A673 (cell line): ENCODE measurements at regions not wholly inside any gene's neighbourhood (a gene's known extent, or its start where the extent isn't known, plus 50 kb on each side); places are given as distances from the start of the nearest gene placed in this dataset.

ENCODE experiments used
- BruUV-seq: library from RNA; stranded (reverse); fragments of 400-500 nt; replicated peaks from 2 replicates; lab custom pipeline; 2021; lab: Mats Ljungman, UMichigan
- CTCF ChIA-PET: fragments of 300-600 bp; sonication (Branson Sonifier 250); formaldehyde crosslinking; loops from one replicate; lab custom pipeline; 2022; ENCODE audit warnings: antibody characterized with exemption; lab: Charles Lee
- POLR2A ChIA-PET: fragments of 300-600 bp; sonication (Branson Sonifier 250); formaldehyde crosslinking; loops from one replicate; lab custom pipeline; 2022; ENCODE audit warnings: antibody characterized with exemption; ENCODE audit not compliant: low non-redundant PET; lab: Charles Lee
- DNase-seq: peaks from one replicate; pipeline ENCODE4 v3.0.0-alpha.2; 2015; ENCODE audit warnings: low spot score
- H3K27ac ChIP-seq: fragments of 200-600 bp; sonication (generic); 2 replicates; pipeline ENCODE4 v1.5.1; 2016; ENCODE audit warnings: mixed run types, low read depth, mild to moderate bottlenecking, mixed read lengths, antibody characterized with exemption, low read length; ENCODE audit not compliant: poor library complexity, severe bottlenecking
- H3K27me3 ChIP-seq: fragments of 200-600 bp; sonication (generic); replicated peaks from 2 replicates; pipeline ENCODE4 v1.6.1; 2017; ENCODE audit warnings: mixed run types, low read depth, mild to moderate bottlenecking, mixed read lengths, antibody characterized with exemption, low read length; ENCODE audit not compliant: insufficient read depth, poor library complexity
- H3K36me3 ChIP-seq: fragments of 200-600 bp; sonication (generic); 2 replicates; pipeline ENCODE4 v1.6.1; 2016; ENCODE audit warnings: mixed run types, mild to moderate bottlenecking, mixed read lengths, antibody characterized with exemption, low read length; ENCODE audit not compliant: insufficient read depth, poor library complexity, severe bottlenecking
- H3K4me1 ChIP-seq: fragments of 200-600 bp; sonication (generic); 2 replicates; pipeline ENCODE4 v1.6.1; 2017; ENCODE audit warnings: mixed run types, mild to moderate bottlenecking, mixed read lengths, antibody characterized with exemption, low read length; ENCODE audit not compliant: insufficient read depth, poor library complexity, severe bottlenecking
- H3K4me3 ChIP-seq: fragments of 200-600 bp; sonication (generic); 2 replicates; pipeline ENCODE4 v1.5.1; 2016; ENCODE audit warnings: low read depth, mixed run types, mild to moderate bottlenecking, mixed read lengths, low read length; ENCODE audit not compliant: poor library complexity, severe bottlenecking
- H3K9me3 ChIP-seq: fragments of 200-600 bp; sonication (generic); 2 replicates; pipeline ENCODE4 v1.6.1; 2016; ENCODE audit warnings: mixed run types, low read depth, mild to moderate bottlenecking, mixed read lengths, antibody characterized with exemption, low read length; ENCODE audit not compliant: poor library complexity, severe bottlenecking
- EZH2 ChIP-seq: fragments of 200-600 bp; sonication (generic); IDR thresholded peaks from 2 replicates; pipeline ENCODE4 v1.6.1; 2017; ENCODE audit warnings: borderline replicate concordance, low read depth, mild to moderate bottlenecking, mixed read lengths, antibody characterized with exemption, low read length; ENCODE audit not compliant: poor library complexity, severe bottlenecking
- intact Hi-C: fragments of 100-400 bp; cut with micrococcal nuclease; formaldehyde crosslinking; loops from one replicate; pipeline ENCODE4 v1.10.0; 2022; ENCODE audit not compliant: unreplicated experiment
- TF ChIP-seq, protein P1 (sequence below): fragments of 300-800, 200-600 bp; sonication (generic); conservative IDR thresholded peaks from 2 replicates; pipeline ENCODE4 v1.5.1; 2017; ENCODE audit warnings: low read depth, mild to moderate bottlenecking, antibody characterized with exemption, low read length, moderate library complexity, mixed read lengths

GRCh38 chr10:9023206-9023605, 968.7 kb downstream of the GATA3 start:
- BruUV-seq, result no TSS peak
- POLR2A ChIA-PET, result no interaction called here
- Histone ChIP-seq H3K9me3 (no peaks in the 10 kb centered on the region), H3K4me3 (no peak overlapping the region), H3K27me3 (no peaks in the 10 kb centered on the region), H3K27ac (no peak overlapping the region), H3K36me3 (no peaks in the 10 kb centered on the region), H3K4me1 (peaks cover 8% of the 10 kb centered on the region)
- CTCF ChIA-PET, result no interaction called here
- no peak for DNase-seq
- TF ChIP-seq, protein P1, sequence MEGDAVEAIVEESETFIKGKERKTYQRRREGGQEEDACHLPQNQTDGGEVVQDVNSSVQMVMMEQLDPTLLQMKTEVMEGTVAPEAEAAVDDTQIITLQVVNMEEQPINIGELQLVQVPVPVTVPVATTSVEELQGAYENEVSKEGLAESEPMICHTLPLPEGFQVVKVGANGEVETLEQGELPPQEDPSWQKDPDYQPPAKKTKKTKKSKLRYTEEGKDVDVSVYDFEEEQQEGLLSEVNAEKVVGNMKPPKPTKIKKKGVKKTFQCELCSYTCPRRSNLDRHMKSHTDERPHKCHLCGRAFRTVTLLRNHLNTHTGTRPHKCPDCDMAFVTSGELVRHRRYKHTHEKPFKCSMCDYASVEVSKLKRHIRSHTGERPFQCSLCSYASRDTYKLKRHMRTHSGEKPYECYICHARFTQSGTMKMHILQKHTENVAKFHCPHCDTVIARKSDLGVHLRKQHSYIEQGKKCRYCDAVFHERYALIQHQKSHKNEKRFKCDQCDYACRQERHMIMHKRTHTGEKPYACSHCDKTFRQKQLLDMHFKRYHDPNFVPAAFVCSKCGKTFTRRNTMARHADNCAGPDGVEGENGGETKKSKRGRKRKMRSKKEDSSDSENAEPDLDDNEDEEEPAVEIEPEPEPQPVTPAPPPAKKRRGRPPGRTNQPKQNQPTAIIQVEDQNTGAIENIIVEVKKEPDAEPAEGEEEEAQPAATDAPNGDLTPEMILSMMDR, result no peak
- no peak for TF ChIP-seq EZH2
- intact Hi-C loops, result no loop called here

DNA sequence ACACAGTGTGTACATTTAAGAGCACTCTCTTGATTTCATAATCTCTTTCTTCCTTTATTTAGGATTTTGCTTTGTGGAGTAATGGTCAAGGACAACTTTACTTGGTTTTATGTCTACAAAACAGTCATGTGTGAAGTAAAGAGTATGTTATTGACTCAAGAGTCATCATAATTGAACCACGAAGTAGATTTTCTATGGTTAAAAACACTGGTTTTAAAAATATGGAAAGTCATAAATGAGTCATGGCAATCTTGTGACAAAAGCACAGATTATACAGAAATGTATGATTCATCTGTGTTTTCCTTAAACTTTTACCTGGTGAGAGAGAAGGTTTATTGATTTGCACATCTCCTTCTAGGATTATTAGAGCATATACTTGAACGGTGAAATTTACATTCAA, 969.7 kb downstream of the GATA3 start:
- intact Hi-C loops, result no loop called here
- no peaks in the 10 kb centered on the region for H3K9me3 ChIP-seq
- H3K4me3 ChIP-seq, result no peak overlapping the region
- peaks cover under 1% of the 10 kb centered on the region for H3K4me1 ChIP-seq
- DNase-seq, result no peak
- TF ChIP-seq, protein P1, result no peak
- no peak for TF ChIP-seq EZH2
- H3K27me3 ChIP-seq, result no peaks in the 10 kb centered on the region
- POLR2A ChIA-PET, result no interaction called here
- CTCF ChIA-PET, result no interaction called here
- no peaks in the 10 kb centered on the region for H3K36me3 ChIP-seq
- H3K27ac ChIP-seq, result no peak overlapping the region
- BruUV-seq, result no TSS peak

- TF ChIP-seq EZH2, result no peak
- TF ChIP-seq, protein P1, result no peak
- Histone ChIP-seq H3K4me1 (no peaks in the 10 kb centered on the region), H3K27ac (no peak overlapping the region), H3K36me3 (no peaks in the 10 kb centered on the region), H3K4me3 (no peak overlapping the region), H3K9me3 (no peaks in the 10 kb centered on the region), H3K27me3 (no peaks in the 10 kb centered on the region)
- no peak for DNase-seq
- intact Hi-C loops, result no loop called here
- no TSS peak for BruUV-seq
- POLR2A ChIA-PET, result no interaction called here
- CTCF ChIA-PET, result no interaction called here
Measured at GRCh38 chr10:9028231-9028630, 973.7 kb downstream of the GATA3 start.

- no TSS peak for BruUV-seq
- no peaks in the 10 kb centered on the region for H3K27me3 ChIP-seq
- DNase-seq, result no peak
- no peak overlapping the region for H3K4me3 ChIP-seq
- no peak overlapping the region for H3K27ac ChIP-seq
- CTCF ChIA-PET, result no interaction called here
- H3K36me3 ChIP-seq, result no peaks in the 10 kb centered on the region
- POLR2A ChIA-PET, result no interaction called here
- peaks cover 5% of the 10 kb centered on the region for H3K9me3 ChIP-seq
- H3K4me1 ChIP-seq, result no peaks in the 10 kb centered on the region
- TF ChIP-seq, protein P1, result no peak
- intact Hi-C loops, result no loop called here
Measured at GRCh38 chr10:9035355-9035754, 980.9 kb downstream of the GATA3 start.
